Loucy (cell line): ENCODE measurements at regions not wholly inside any gene's neighbourhood (a gene's known extent, or its start where the extent isn't known, plus 50 kb on each side); places are given as distances from the start of the nearest gene placed in this dataset.

Experiments
- H2AFZ ChIP-seq: fragments of 200-600 bp; sonication (generic); 2 replicates; pipeline ENCODE4 v1.6.0; 2016; ENCODE audit warnings: antibody characterized with exemption, mild to moderate bottlenecking, low read length, moderate library complexity
- H3F3A ChIP-seq: fragments of 200-600 bp; 2 replicates; pipeline ENCODE4 v1.6.0; 2016; ENCODE audit warnings: antibody characterized with exemption, low read depth, mild to moderate bottlenecking
- H3K27me3 ChIP-seq: fragments of 200-600 bp; sonication (generic); 2 replicates; pipeline ENCODE4 v1.6.1; 2014; ENCODE audit warnings: low read length, mild to moderate bottlenecking; ENCODE audit not compliant: insufficient read depth, poor library complexity, severe bottlenecking
- H3K36me3 ChIP-seq: fragments of 200-600 bp; sonication (generic); 2 replicates; pipeline ENCODE4 v1.6.1; 2016; ENCODE audit warnings: low read length; ENCODE audit not compliant: insufficient read depth
- H3K4me1 ChIP-seq: fragments of 200-600 bp; sonication (generic); 2 replicates; pipeline ENCODE4 v1.5.1; 2014; ENCODE audit warnings: low read length, mild to moderate bottlenecking; ENCODE audit not compliant: insufficient read depth, poor library complexity, severe bottlenecking
- H3K4me2 ChIP-seq: fragments of 200-600 bp; sonication (generic); 2 replicates; pipeline ENCODE4 v1.6.0; 2014; ENCODE audit warnings: antibody characterized with exemption, low read length, low read depth, mild to moderate bottlenecking; ENCODE audit not compliant: poor library complexity, severe bottlenecking
- H3K4me3 ChIP-seq: fragments of 200-600 bp; sonication (generic); 2 replicates; pipeline ENCODE4 v1.5.1; 2014; ENCODE audit warnings: low read length, mild to moderate bottlenecking, mixed read lengths; ENCODE audit not compliant: poor library complexity, severe bottlenecking
- H3K79me2 ChIP-seq: fragments of 200-600 bp; sonication (generic); 2 replicates; pipeline ENCODE4 v1.6.1; 2014; ENCODE audit warnings: low read length; ENCODE audit not compliant: insufficient read depth
- H3K9ac ChIP-seq: fragments of 200-600 bp; sonication (generic); 2 replicates; pipeline ENCODE4 v1.6.0; 2014; ENCODE audit warnings: mild to moderate bottlenecking, low read depth, low read length, moderate library complexity; ENCODE audit not compliant: poor library complexity, severe bottlenecking
- H3K9me2 ChIP-seq: fragments of 200-600 bp; sonication (generic); replicated peaks from 2 replicates; pipeline ENCODE4 v1.6.1; 2016; ENCODE audit warnings: low read depth, low read length, mixed read lengths
- H3K9me3 ChIP-seq: fragments of 200-600 bp; sonication (generic); 2 replicates; pipeline ENCODE4 v1.6.1; 2014; ENCODE audit warnings: mild to moderate bottlenecking, antibody characterized with exemption, low read length, low read depth; ENCODE audit not compliant: insufficient read depth
- H4K20me1 ChIP-seq: fragments of 200-600 bp; sonication (generic); 2 replicates; pipeline ENCODE4 v1.6.0; 2014; ENCODE audit warnings: antibody characterized with exemption, low read length, mild to moderate bottlenecking; ENCODE audit not compliant: insufficient read depth, poor library complexity, severe bottlenecking
- EZH2phosphoT487 ChIP-seq: fragments of 200-600 bp; IDR thresholded peaks from 2 replicates; pipeline ENCODE4 v1.6.1; 2018; ENCODE audit warnings: antibody characterized with exemption, mild to moderate bottlenecking, moderate library complexity, borderline replicate concordance
- TF ChIP-seq, protein P1 (sequence below): fragments of 200-600 bp; sonication (generic); conservative IDR thresholded peaks from 2 replicates; pipeline ENCODE4 v1.5.1; 2014; ENCODE audit warnings: mild to moderate bottlenecking, antibody characterized with exemption, low read length

DNA sequence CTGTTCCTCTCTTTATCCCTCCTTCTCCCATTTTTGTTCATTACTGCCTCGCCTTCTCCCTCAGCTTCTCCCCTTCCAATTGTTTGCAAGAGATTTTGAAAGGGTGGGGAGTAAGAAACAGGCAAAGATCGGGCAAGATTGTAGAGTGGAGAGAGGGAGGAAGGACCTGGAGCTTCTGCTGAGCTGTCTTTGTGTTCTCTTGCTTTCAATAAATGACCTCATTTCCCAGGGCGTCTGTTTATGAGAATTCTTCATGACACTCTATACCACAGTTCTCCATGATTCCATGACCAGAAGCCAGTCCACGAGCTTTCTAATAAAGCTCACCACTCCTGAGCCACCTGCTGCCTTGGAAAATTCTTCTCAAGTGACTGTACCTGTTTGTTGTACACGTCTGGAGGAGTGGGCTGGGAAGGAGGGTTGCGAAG is 50.0 kb upstream of the PLEKHG1 start:
- H3K9me3 ChIP-seq = no peaks in the 10 kb centered on the region
- H3K4me3 ChIP-seq = no peak overlapping the region
- H3K79me2 ChIP-seq = no peaks in the 10 kb centered on the region
- TF ChIP-seq, protein P1, sequence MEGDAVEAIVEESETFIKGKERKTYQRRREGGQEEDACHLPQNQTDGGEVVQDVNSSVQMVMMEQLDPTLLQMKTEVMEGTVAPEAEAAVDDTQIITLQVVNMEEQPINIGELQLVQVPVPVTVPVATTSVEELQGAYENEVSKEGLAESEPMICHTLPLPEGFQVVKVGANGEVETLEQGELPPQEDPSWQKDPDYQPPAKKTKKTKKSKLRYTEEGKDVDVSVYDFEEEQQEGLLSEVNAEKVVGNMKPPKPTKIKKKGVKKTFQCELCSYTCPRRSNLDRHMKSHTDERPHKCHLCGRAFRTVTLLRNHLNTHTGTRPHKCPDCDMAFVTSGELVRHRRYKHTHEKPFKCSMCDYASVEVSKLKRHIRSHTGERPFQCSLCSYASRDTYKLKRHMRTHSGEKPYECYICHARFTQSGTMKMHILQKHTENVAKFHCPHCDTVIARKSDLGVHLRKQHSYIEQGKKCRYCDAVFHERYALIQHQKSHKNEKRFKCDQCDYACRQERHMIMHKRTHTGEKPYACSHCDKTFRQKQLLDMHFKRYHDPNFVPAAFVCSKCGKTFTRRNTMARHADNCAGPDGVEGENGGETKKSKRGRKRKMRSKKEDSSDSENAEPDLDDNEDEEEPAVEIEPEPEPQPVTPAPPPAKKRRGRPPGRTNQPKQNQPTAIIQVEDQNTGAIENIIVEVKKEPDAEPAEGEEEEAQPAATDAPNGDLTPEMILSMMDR = no peak
- TF ChIP-seq EZH2phosphoT487 = no peak
- H3K9ac ChIP-seq = no peak overlapping the region
- no peaks in the 10 kb centered on the region for H3K36me3 ChIP-seq
- H3K9me2 ChIP-seq = no peaks in the 10 kb centered on the region
- no peaks in the 10 kb centered on the region for H3K4me1 ChIP-seq
- H2AFZ ChIP-seq = no peak overlapping the region
- H3F3A ChIP-seq = no peaks in the 10 kb centered on the region
- no peaks in the 10 kb centered on the region for H4K20me1 ChIP-seq
- no peak overlapping the region for H3K4me2 ChIP-seq
- no peaks in the 10 kb centered on the region for H3K27me3 ChIP-seq
